GM21737 (cell line): ENCODE measurements at regions not wholly inside any gene's neighbourhood (a gene's known extent, or its start where the extent isn't known, plus 50 kb on each side); places are given as distances from the start of the nearest gene placed in this dataset.

ENCODE experiments used
- ATAC-seq: cut with Tn5 transposase; IDR thresholded peaks from one replicate; pipeline ENCODE4 v1.9.1; 2021; ENCODE audit warnings: mild to moderate bottlenecking, moderate library complexity; ENCODE audit not compliant: unreplicated experiment

GRCh38 chr1:8147956-8148355 is 121.8 kb upstream of the ERRFI1 start:
- no peak for ATAC-seq

GRCh38 chr1:8146257-8146855 is 120.2 kb upstream of the ERRFI1 start:
- ATAC-seq: no peak

GRCh38 chr1:8145545-8146202 is 119.6 kb upstream of the ERRFI1 start:
- no peak for ATAC-seq

- ATAC-seq: no peak
These were observed 118.2 kb upstream of the ERRFI1 start for GRCh38 chr1:8144323-8144722.

- ATAC-seq: no peak
These were observed 117.0 kb upstream of the ERRFI1 start for GRCh38 chr1:8142955-8143629.

- no peak for ATAC-seq
These were observed 113.8 kb upstream of the ERRFI1 start for GRCh38 chr1:8139941-8140340.

- ATAC-seq: no peak
These were observed 113.3 kb upstream of the ERRFI1 start for GRCh38 chr1:8139383-8139782.

GRCh38 chr1:8138673-8139072 is 112.6 kb upstream of the ERRFI1 start:
- no peak for ATAC-seq

- ATAC-seq: no peak
These were observed 111.6 kb upstream of the ERRFI1 start for GRCh38 chr1:8137481-8138244.

- ATAC-seq: no peak
These were observed 110.7 kb upstream of the ERRFI1 start for GRCh38 chr1:8136766-8137165.

GRCh38 chr1:8135250-8135649 is 109.1 kb upstream of the ERRFI1 start:
- ATAC-seq: no peak

GRCh38 chr1:8134546-8135235 is 108.6 kb upstream of the ERRFI1 start:
- ATAC-seq: no peak

GRCh38 chr1:8133657-8134430 is 107.7 kb upstream of the ERRFI1 start:
- no peak for ATAC-seq

- ATAC-seq: no peak
These were observed 107.1 kb upstream of the ERRFI1 start for GRCh38 chr1:8133190-8133589.

GRCh38 chr1:8127171-8127641 is 101.1 kb upstream of the ERRFI1 start:
- no peak for ATAC-seq

GRCh38 chr1:8122477-8123407 is 96.6 kb upstream of the ERRFI1 start:
- no peak for ATAC-seq

GRCh38 chr1:8122160-8122476 is 96.0 kb upstream of the ERRFI1 start:
- ATAC-seq: no peak

GRCh38 chr1:8121261-8122159 is 95.4 kb upstream of the ERRFI1 start:
- ATAC-seq: no peak
